IMR-90 (cell line): ENCODE measurements at regions not wholly inside any gene's neighbourhood (a gene's known extent, or its start where the extent isn't known, plus 50 kb on each side); places are given as distances from the start of the nearest gene placed in this dataset.

Experiments
- ATAC-seq: fragments of 200-7000 bp; cut with Tn5 transposase; 2 replicates; pipeline ENCODE4 v1.9.1; 2020; ENCODE audit warnings: low read depth, mild to moderate bottlenecking, moderate library complexity
- BruUV-seq: library from RNA; stranded (reverse); fragments of 400-500 nt; replicated peaks from 2 replicates; lab custom pipeline; 2021; lab: Mats Ljungman, UMichigan
- CTCF ChIA-PET: fragments of 300-600 bp; formaldehyde crosslinking; extraction: SDS; loops from one replicate; lab custom pipeline; 2021; ENCODE audit warnings: antibody characterized with exemption; lab: Yijun Ruan, JAX
- POLR2A ChIA-PET: fragments of 300-600 bp; sonication (Branson Sonifier 250); formaldehyde crosslinking; loops from one replicate; lab custom pipeline; 2022; ENCODE audit warnings: antibody characterized with exemption; ENCODE audit not compliant: unreplicated experiment; lab: Charles Lee
- DNase-seq: peaks from one replicate; pipeline ENCODE4 v3.0.0; 2013
- H2AFZ ChIP-seq: replicated peaks from 2 replicates; pipeline ENCODE3; 2013; ENCODE audit warnings: low read length, mild to moderate bottlenecking; ENCODE audit not compliant: poor library complexity
- H2AK5ac ChIP-seq: 2 replicates; pipeline ENCODE4 v1.6.1; 2013; ENCODE audit warnings: low read depth, low read length, inconsistent platforms
- H2AK9ac ChIP-seq: replicated peaks from 2 replicates; pipeline ENCODE3; 2013; ENCODE audit warnings: mild to moderate bottlenecking, low read depth, low read length, moderate library complexity; ENCODE audit not compliant: poor library complexity
- H2BK120ac ChIP-seq: 2 replicates; pipeline ENCODE4 v1.6.1; 2013; ENCODE audit warnings: low read depth, low read length, inconsistent platforms
- H2BK15ac ChIP-seq: 3 replicates; pipeline ENCODE4 v1.6.1; 2013; ENCODE audit warnings: low read depth, low read length, inconsistent platforms
- H2BK20ac ChIP-seq: 2 replicates; pipeline ENCODE4 v1.6.1; 2013; ENCODE audit warnings: low read depth, mild to moderate bottlenecking, inconsistent platforms, low read length, moderate library complexity
- H2BK5ac ChIP-seq: 2 replicates; pipeline ENCODE4 v1.6.1; 2013; ENCODE audit warnings: mild to moderate bottlenecking, low read depth, low read length, inconsistent platforms; ENCODE audit not compliant: poor library complexity, severe bottlenecking
- H3K14ac ChIP-seq: replicated peaks from 2 replicates; pipeline ENCODE4 v1.6.1; 2013; ENCODE audit warnings: low read depth, low read length, inconsistent platforms
- H3K18ac ChIP-seq: 2 replicates; pipeline ENCODE4 v1.6.1; 2013; ENCODE audit warnings: low read depth, low read length, control low read depth
- H3K23ac ChIP-seq: 2 replicates; pipeline ENCODE4 v1.6.1; 2013; ENCODE audit warnings: low read depth, low read length, inconsistent platforms
- H3K27ac ChIP-seq: 2 replicates; pipeline ENCODE4 v1.5.1; 2013; ENCODE audit warnings: mild to moderate bottlenecking, control low read depth, low read length; ENCODE audit not compliant: insufficient read depth
- H3K27me3 ChIP-seq: 2 replicates; pipeline ENCODE4 v1.6.1; 2013; ENCODE audit warnings: low read length; ENCODE audit not compliant: control insufficient read depth, insufficient read depth
- H3K36me3 ChIP-seq: 2 replicates; pipeline ENCODE4 v1.6.1; 2013; ENCODE audit warnings: low read length, mixed read lengths; ENCODE audit not compliant: control insufficient read depth, insufficient read depth
- H3K4ac ChIP-seq: 2 replicates; pipeline ENCODE4 v1.6.1; 2013; ENCODE audit warnings: low read depth, low read length, inconsistent platforms
- H3K4me1 ChIP-seq: 2 replicates; pipeline ENCODE4 v1.6.1; 2013; ENCODE audit warnings: low read length, mixed read lengths; ENCODE audit not compliant: control insufficient read depth, insufficient read depth
- H3K4me2 ChIP-seq: 2 replicates; pipeline ENCODE4 v1.6.1; 2013; ENCODE audit warnings: low read depth, mild to moderate bottlenecking, control low read depth, low read length, moderate library complexity
- H3K4me3 ChIP-seq: 2 replicates; pipeline ENCODE4 v1.5.1; 2013; ENCODE audit warnings: low read depth, mild to moderate bottlenecking, control low read depth, low read length, moderate library complexity; ENCODE audit not compliant: insufficient read depth
- H3K56ac ChIP-seq: 2 replicates; pipeline ENCODE4 v1.6.1; 2013; ENCODE audit warnings: low read length, inconsistent platforms; ENCODE audit not compliant: insufficient read depth; ENCODE audit errors: extremely low read depth
- H3K79me1 ChIP-seq, 2 experiments: 2 replicates each; pipeline ENCODE4 v1.6.1; 2013; ENCODE audit warnings: low read length in 2 of 2, inconsistent platforms in 1 of 2, low read depth in 1 of 2
- H3K9ac ChIP-seq: 2 replicates; pipeline ENCODE4 v1.6.1; 2013; ENCODE audit warnings: low read depth, low read length, control low read depth
- H3K9me1 ChIP-seq: 2 replicates; pipeline ENCODE4 v1.6.1; 2013; ENCODE audit warnings: low read length, inconsistent platforms; ENCODE audit not compliant: insufficient read depth
- H3K9me3 ChIP-seq: 2 replicates; pipeline ENCODE4 v1.6.1; 2013; ENCODE audit warnings: low read length; ENCODE audit not compliant: control insufficient read depth, insufficient read depth
- H4K20me1 ChIP-seq: 2 replicates; pipeline ENCODE4 v1.6.1; 2013; ENCODE audit warnings: low read length, inconsistent platforms; ENCODE audit not compliant: insufficient read depth
- H4K5ac ChIP-seq: 2 replicates; pipeline ENCODE4 v1.6.1; 2013; ENCODE audit warnings: mild to moderate bottlenecking, low read depth, low read length, control low read depth
- H4K8ac ChIP-seq, 2 experiments: 2 replicates each; pipeline ENCODE4 v1.6.1; 2013; ENCODE audit warnings: low read depth in 2 of 2, low read length in 2 of 2, control low read depth in 1 of 2, inconsistent platforms in 1 of 2
- H4K91ac ChIP-seq: 2 replicates; pipeline ENCODE4 v1.6.1; 2013; ENCODE audit warnings: low read depth, low read length, inconsistent platforms; ENCODE audit not compliant: insufficient read depth
- RAD21 ChIP-seq: IDR thresholded peaks from 2 replicates; pipeline ENCODE4 v1.6.1; 2012; ENCODE audit warnings: low read length, improper control_type of control experiment
- RFX5 ChIP-seq: IDR thresholded peaks from 2 replicates; pipeline ENCODE4 v1.8.0; 2012; ENCODE audit warnings: low read depth, mild to moderate bottlenecking, low read length, moderate library complexity
- WGBS, 2 experiments: methylation state at CpG; one replicate each; pipeline versions ENCODE4 v1.1.5 to v1.1.7; 2013; ENCODE audit warnings: missing lambda C conversion rate in 2 of 2; ENCODE audit not compliant: insufficient read length in 1 of 2; ENCODE audit errors: extremely low coverage in 2 of 2; 5-methylcytosine and 5-hydroxymethylcytosine counted together
- dilution Hi-C: fragments of 300-500 bp; cut with HindIII; formaldehyde crosslinking; loops from one replicate; pipeline ENCODE4 v1.14.3; 2018; ENCODE audit warnings: low sequenced_read_pairs; ENCODE audit not compliant: unreplicated experiment
- in situ Hi-C: fragments of 300-500 bp; cut with MboI; formaldehyde crosslinking; loops from 3 replicates; pipeline ENCODE4 v1.14.3; 2019; ENCODE audit warnings: low sequenced_read_pairs, inconsistent platforms, mixed read lengths
- intact Hi-C: fragments of 100-400 bp; cut with micrococcal nuclease; formaldehyde crosslinking; loops from 2 replicates; pipeline ENCODE4 v1.10.0; 2022

DNA sequence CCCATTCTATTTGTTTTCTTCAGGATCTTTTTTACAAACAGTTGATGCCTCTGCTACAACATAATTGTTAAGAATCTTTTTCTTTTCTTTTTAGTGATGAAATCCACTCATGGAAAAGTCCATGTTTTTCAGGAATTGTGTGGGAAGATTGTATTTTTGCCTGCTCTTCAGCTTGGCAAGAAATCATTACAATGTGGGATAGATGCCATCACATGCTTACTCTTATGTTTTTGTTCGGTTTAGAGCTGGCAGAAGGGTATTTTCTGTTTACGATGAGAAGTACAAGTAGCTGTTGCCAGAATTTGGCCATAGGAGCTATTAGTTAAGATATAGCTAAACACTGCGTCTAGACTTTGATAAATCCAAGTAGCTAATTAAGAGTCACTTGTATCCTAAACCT, 2585.3 kb downstream of the ARAP2 start:
- Histone ChIP-seq H3K4me3 (no peak overlapping the region), H2BK20ac (no peak overlapping the region), H2AFZ (no peak overlapping the region), H4K91ac (no peak overlapping the region), H3K4ac (no peak overlapping the region), H3K23ac (no peak overlapping the region), H3K4me1 (no peaks in the 10 kb centered on the region), H3K4me2 (no peak overlapping the region), H3K9me1 (no peaks in the 10 kb centered on the region), H4K20me1 (no peaks in the 10 kb centered on the region), H3K9ac (no peak overlapping the region), H3K18ac (no peak overlapping the region), H3K27ac (no peak overlapping the region), H3K56ac (no peak overlapping the region), H2AK9ac (no peak overlapping the region), H3K79me1 (no peaks in the 10 kb centered on the region), H2AK5ac (no peak overlapping the region), H2BK15ac (no peak overlapping the region), H3K9me3 (no peaks in the 10 kb centered on the region), H4K5ac (no peak overlapping the region), H3K36me3 (no peaks in the 10 kb centered on the region), H3K14ac (no peak overlapping the region), H2BK5ac (no peak overlapping the region), H2BK120ac (no peak overlapping the region), H3K27me3 (no peaks in the 10 kb centered on the region), H4K8ac (no peak overlapping the region)
- no TSS peak for BruUV-seq
- ChIA-PET CTCF (interaction anchor here (0.5 kb wide), 1 partner anchor 771 kb away, joined by 3 read pairs; no protein-coding TSS in a partner anchor), POLR2A (no interaction called here)
- no CpG with 5 or more reads among the region's 3 CpGs for WGBS, 2 experiments
- TF ChIP-seq RFX5 (no peak), RAD21 (no peak)
- ATAC-seq (no peak), DNase-seq (no peak)
- intact Hi-C loops (no loop called here), dilution Hi-C loops (no loop called here), in situ Hi-C loops (no loop called here)
